Tibial nerve (tissue), 4 donors: ENCODE measurements at regions not wholly inside any gene's neighbourhood (a gene's known extent, or its start where the extent isn't known, plus 50 kb on each side); places are given as distances from the start of the nearest gene placed in this dataset.

Source experiments
- CTCF ChIP-seq, 5 experiments: fragments of 200-600 bp in 3 of 5; fragments of 450-650 bp in 2 of 5; sonication (generic) in 3 of 5; IDR thresholded peaks; one replicate each; pipeline ENCODE4 v1.5.1; 2016 to 2019; ENCODE audit warnings: antibody characterized with exemption in 5 of 5, mild to moderate bottlenecking in 3 of 5, moderate library complexity in 2 of 5
- EP300 ChIP-seq, 2 donors: sonication (generic); formaldehyde crosslinking; IDR thresholded peaks; one replicate each; pipeline ENCODE4 v1.6.1; 2017; ENCODE audit warnings: antibody characterized with exemption in 2 of 2, mild to moderate bottlenecking in 1 of 2
- POLR2A ChIP-seq, 2 donors: fragments of 450-650 bp; IDR thresholded peaks; one replicate each; pipeline ENCODE4 v1.6.1; 2017; ENCODE audit warnings: antibody characterized with exemption in 2 of 2, mild to moderate bottlenecking in 2 of 2, moderate library complexity in 2 of 2

DNA sequence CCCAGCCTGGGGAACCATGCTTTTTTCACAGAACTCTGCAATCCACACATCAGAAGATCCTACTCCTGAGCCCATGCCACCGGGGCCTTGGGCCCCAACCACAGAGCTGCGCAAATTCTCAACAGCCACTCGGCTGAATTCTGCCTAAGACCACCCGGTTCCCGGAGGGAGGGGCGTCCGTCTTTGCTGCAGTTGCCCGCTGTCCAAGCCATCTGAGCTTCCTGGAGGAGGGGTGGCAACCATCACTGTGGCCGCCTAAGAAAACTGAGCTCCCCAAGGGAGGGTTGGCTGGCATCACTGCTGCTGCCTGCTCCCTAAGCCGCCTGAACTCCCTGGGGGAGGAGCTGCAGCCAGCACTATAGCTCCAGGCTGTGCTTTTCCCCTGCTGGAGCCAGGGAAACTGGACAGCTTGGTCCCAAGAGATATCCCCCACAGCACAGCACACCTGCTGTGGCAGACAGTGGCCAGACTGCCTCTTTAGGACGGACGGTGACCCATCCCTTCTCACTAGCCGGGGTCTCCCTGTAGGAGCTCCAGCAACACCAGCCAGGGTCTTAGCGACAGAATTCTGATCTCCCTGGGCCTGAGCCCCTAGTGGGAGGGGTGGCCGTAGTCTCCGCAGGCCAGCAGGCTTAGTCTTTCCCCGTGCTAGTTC lies 1411.6 kb upstream of the CDH2 start:
- TF ChIP-seq CTCF (IDR thresholded peaks at IDR 0.05) (no peak), POLR2A (IDR thresholded peaks at IDR 0.05) (no peak), EP300 (IDR thresholded peaks at IDR 0.05) (no peak)
